Amniotic epithelial cell (primary cell): ENCODE measurements at regions not wholly inside any gene's neighbourhood (a gene's known extent, or its start where the extent isn't known, plus 50 kb on each side); places are given as distances from the start of the nearest gene placed in this dataset.
"Not testable (repeated sequence)": the region's sequence is repeated elsewhere in the genome, so short reads cannot be mapped to it uniquely, and the experiment has no call there.

Experiments
- DNase-seq: peaks from one replicate; pipeline ENCODE4 v3.0.0-alpha.2; 2010; ENCODE audit warnings: low read depth

- DNase-seq, result no peak
These were observed 74.2 kb downstream of the APOBEC1 start for GRCh38 chr12:7591531-7591930.

GRCh38 chr12:7590085-7590484 is 75.6 kb downstream of the APOBEC1 start:
- DNase-seq, result not testable (repeated sequence)

- DNase-seq, result peak; percentile 32
These were observed 76.9 kb downstream of the APOBEC1 start for GRCh38 chr12:7588742-7589329.

GRCh38 chr12:7584137-7584536 is 80.6 kb upstream of the CD163 start:
- DNase-seq, result not testable (repeated sequence)

- no peak for DNase-seq
These were observed 79.9 kb upstream of the CD163 start for GRCh38 chr12:7583471-7583870.

GRCh38 chr12:7582796-7583195 is 79.2 kb upstream of the CD163 start:
- DNase-seq, result no peak

- DNase-seq, result no peak
These were observed 78.0 kb upstream of the CD163 start for GRCh38 chr12:7581625-7582024.

GRCh38 chr12:7581046-7581445 is 77.5 kb upstream of the CD163 start:
- DNase-seq, result no peak

GRCh38 chr12:7571257-7571656 is 67.7 kb upstream of the CD163 start:
- DNase-seq, result no peak

GRCh38 chr12:7557227-7557626 is 53.6 kb upstream of the CD163 start:
- no peak for DNase-seq

- DNase-seq, result peak; percentile 33
These were observed 52.2 kb upstream of the CD163 start for GRCh38 chr12:7555752-7556151.

GRCh38 chr12:7554831-7555230 is 51.3 kb upstream of the CD163 start:
- not testable (repeated sequence) for DNase-seq
